GM19463 (cell line): ENCODE measurements at regions not wholly inside any gene's neighbourhood (a gene's known extent, or its start where the extent isn't known, plus 50 kb on each side); places are given as distances from the start of the nearest gene placed in this dataset.

Experiments
- ATAC-seq: cut with Tn5 transposase; IDR thresholded peaks from one replicate; pipeline ENCODE4 v1.9.1; 2021; ENCODE audit warnings: mild to moderate bottlenecking, moderate library complexity; ENCODE audit not compliant: unreplicated experiment

DNA sequence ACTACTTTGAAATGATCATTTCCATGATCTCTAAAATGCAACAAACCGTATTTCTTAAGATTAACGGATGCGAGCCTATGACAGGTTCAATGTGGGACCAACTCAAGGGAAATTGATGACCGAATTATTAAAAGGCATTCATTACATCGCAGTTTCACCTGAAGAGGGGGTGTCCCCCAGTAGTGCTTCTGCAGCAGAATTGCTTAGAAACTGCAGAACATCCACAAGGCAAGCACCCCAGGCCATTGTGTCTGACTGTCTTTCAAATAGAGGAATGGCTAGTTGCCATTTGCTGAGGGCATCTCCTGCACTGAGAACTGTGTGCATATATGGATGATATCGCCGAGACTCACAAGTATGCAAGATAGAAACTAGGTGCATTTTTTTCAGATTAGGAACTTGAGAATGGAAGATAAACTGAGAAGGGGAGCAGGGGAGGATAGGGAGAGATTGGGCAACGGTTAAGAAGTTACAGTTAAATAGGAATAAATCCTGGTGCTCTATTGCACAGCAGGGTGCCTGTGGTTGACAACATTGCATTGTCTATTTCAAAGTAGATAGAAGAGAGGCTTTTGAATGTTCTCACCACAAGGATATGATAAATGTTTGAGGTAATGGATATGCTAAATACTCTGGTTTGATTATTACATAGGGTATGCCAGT is 234.3 kb upstream of the PLEKHG7 start:
- no peak for ATAC-seq

- no peak for ATAC-seq
Observed at GRCh38 chr12:92467886-92468285, 234.9 kb upstream of the PLEKHG7 start.

DNA sequence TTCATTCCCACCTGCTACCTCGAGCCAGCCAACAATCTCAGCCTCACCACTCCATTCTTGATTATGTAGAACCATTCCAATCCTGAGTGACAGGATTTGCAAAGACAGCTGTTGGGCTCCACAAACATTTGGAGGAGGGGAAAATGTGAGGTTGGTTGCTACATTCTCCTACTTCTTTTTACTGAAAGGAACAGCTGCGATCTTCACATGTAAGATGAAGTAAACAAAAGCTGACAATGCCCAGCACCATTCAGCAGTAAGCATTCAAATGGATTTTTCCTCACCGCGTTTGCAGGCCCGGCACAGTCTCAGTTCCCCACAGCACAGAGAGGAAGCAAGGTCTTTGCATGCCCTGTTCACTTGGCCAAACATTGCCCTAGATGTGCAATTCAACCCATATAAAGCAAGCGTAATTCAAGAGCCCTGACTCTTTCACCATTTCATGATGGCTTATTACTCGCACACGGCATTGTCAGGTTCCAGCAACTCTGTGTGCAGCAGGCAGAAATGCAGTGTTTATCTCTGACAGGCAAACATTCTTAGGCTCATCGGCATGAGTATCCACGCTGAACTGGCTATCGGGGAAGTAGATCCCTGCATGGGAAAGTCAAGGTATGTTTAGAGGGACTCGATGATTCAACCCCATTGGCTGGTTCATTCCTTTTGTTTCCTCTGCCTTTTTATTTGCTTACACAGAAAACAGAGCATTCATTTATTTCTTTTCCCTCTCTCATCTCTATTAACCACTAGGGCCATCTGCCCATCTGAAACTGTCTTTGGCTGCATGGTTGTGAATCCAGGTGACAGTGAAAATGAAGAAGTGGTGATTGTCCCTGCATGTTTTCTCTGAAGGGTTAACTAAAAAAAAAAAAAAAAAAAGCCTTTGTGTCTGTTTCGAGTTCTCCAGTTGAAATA is 236.1 kb upstream of the PLEKHG7 start:
- peak; percentile 27 for ATAC-seq

GRCh38 chr12:92465786-92466295 is 236.9 kb upstream of the PLEKHG7 start:
- no peak for ATAC-seq

- no peak for ATAC-seq
Observed at GRCh38 chr12:92464911-92465310, 237.9 kb upstream of the PLEKHG7 start.

- no peak for ATAC-seq
Observed at GRCh38 chr12:92463171-92463570, 239.6 kb upstream of the PLEKHG7 start.

- no peak for ATAC-seq
Observed at GRCh38 chr12:92462527-92462926, 240.3 kb upstream of the PLEKHG7 start.

GRCh38 chr12:92462049-92462448 is 240.7 kb upstream of the PLEKHG7 start:
- ATAC-seq = peak; percentile 77

- ATAC-seq = no peak
Observed at GRCh38 chr12:92459850-92460249, 242.9 kb upstream of the PLEKHG7 start.

GRCh38 chr12:92458996-92459395 is 243.8 kb upstream of the PLEKHG7 start:
- no peak for ATAC-seq

GRCh38 chr12:92457458-92458180 is 245.2 kb upstream of the PLEKHG7 start:
- ATAC-seq = no peak

GRCh38 chr12:92452763-92453162 is 250.0 kb upstream of the PLEKHG7 start:
- no peak for ATAC-seq

GRCh38 chr12:92446083-92446460 is 256.7 kb upstream of the PLEKHG7 start:
- ATAC-seq = peak; percentile 8

- ATAC-seq = peak; percentile 77
Observed at GRCh38 chr12:92445253-92446082, 257.3 kb upstream of the PLEKHG7 start.

- ATAC-seq = peak; percentile 22
Observed at GRCh38 chr12:92444763-92445162, 258.0 kb upstream of the PLEKHG7 start.

- no peak for ATAC-seq
Observed at GRCh38 chr12:92442782-92443181, 260.0 kb upstream of the PLEKHG7 start.

DNA sequence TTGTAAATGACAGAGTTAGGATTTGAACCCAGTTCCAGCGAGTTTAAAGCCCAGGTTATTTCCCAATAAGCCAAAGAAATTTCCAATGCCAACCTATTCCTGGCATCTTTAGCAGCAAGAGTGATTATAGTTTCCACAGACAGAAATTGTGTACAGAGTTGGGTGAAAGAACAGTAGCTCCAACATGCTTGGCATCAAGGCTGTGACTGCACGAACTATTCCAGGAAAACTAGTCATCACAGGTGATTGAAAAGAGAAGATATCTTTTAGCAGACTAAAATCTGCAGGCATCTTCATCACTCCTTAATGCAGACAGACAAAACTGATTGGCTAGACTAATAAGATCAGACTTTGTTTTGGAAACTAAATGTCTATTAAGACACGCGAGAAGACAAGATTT is 262.7 kb upstream of the PLEKHG7 start:
- ATAC-seq = no peak

GRCh38 chr12:92439420-92439805 is 263.4 kb upstream of the PLEKHG7 start:
- no peak for ATAC-seq

GRCh38 chr12:92438641-92439419 is 264.0 kb upstream of the PLEKHG7 start:
- ATAC-seq = no peak

DNA sequence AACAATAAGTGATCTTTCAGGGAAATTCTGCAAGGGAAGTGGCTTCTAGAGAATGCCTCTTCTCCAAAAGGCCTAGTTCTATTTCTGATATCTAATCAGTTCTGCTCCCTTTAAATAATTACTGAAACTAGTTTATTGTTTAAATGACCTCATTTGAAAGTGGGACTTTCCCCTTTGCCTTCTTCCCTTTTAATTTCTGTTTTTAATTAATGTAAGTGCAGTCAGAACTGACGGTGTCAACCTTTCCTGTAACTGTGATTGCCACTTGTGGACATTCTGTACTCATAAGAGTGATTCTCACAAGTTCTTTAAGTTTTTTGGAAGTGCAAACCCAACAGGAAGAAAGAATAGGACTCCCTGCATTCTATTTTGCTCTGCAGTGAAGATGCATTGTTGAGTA is 265.3 kb upstream of the PLEKHG7 start:
- no peak for ATAC-seq
